Thymus (tissue), 11 donors: ENCODE measurements at regions not wholly inside any gene's neighbourhood (a gene's known extent, or its start where the extent isn't known, plus 50 kb on each side); places are given as distances from the start of the nearest gene placed in this dataset.

ENCODE experiments used
- DNase-seq, 9 donors: peaks; one replicate each; pipeline ENCODE4 v3.0.0-alpha.2; 2013; ENCODE audit warnings: low spot score in 9 of 9, low read depth in 6 of 9, missing footprints in 1 of 9
- H3K27ac ChIP-seq, 2 donors: one replicate each; pipeline ENCODE4 v1.5.1; 2013; ENCODE audit warnings: control low read depth in 1 of 2, low read depth in 1 of 2, low read length in 1 of 2, mild to moderate bottlenecking in 1 of 2, moderate library complexity in 1 of 2
- H3K27me3 ChIP-seq, 2 donors: one replicate each; pipeline ENCODE4 v1.5.1; 2013; ENCODE audit warnings: low read length in 1 of 2; ENCODE audit not compliant: control insufficient read depth in 2 of 2, insufficient read depth in 1 of 2
- H3K36me3 ChIP-seq, 2 donors: one replicate each; pipeline ENCODE4 v1.5.1; 2013; ENCODE audit warnings: low read length in 1 of 2, mild to moderate bottlenecking in 1 of 2, moderate library complexity in 1 of 2; ENCODE audit not compliant: control insufficient read depth in 2 of 2, insufficient read depth in 2 of 2
- H3K4me1 ChIP-seq, 2 donors: one replicate each; pipeline ENCODE4 v1.5.1; 2013; ENCODE audit warnings: low read length in 2 of 2; ENCODE audit not compliant: control insufficient read depth in 2 of 2, insufficient read depth in 2 of 2
- H3K4me3 ChIP-seq, 2 donors: one replicate each; pipeline ENCODE4 v1.5.1; 2013; ENCODE audit warnings: low read length in 2 of 2, control low read depth in 1 of 2, mild to moderate bottlenecking in 1 of 2
- H3K9me3 ChIP-seq, 2 donors: one replicate each; pipeline ENCODE4 v1.5.1; 2013; ENCODE audit warnings: low read length in 1 of 2, mild to moderate bottlenecking in 1 of 2; ENCODE audit not compliant: control insufficient read depth in 2 of 2, insufficient read depth in 1 of 2
- WGBS: extraction: QIAGEN DNeasy Blood & Tissue Kit; methylation state at CpG from one replicate; pipeline ENCODE4 v1.1.7; 2013; 5-methylcytosine and 5-hydroxymethylcytosine counted together
- donor health status: healthy.

- no peak overlapping the region for H3K4me3 ChIP-seq
- H3K9me3 ChIP-seq, result no peaks in the 10 kb centered on the region
- H3K36me3 ChIP-seq, result no peaks in the 10 kb centered on the region
- no peak for DNase-seq
- H3K4me1 ChIP-seq, result no peaks in the 10 kb centered on the region
- H3K27me3 ChIP-seq, result no peaks in the 10 kb centered on the region
- no peak overlapping the region for H3K27ac ChIP-seq
- 97% methylated on average over 4 of the region's 4 CpGs for WGBS
These were observed 61.5 kb upstream of the MAGEB2 start for GRCh38 chrX:30153881-30154260.

GRCh38 chrX:30156009-30156408 is 59.4 kb upstream of the MAGEB2 start:
- Histone ChIP-seq H3K4me1 (no peaks in the 10 kb centered on the region), H3K4me3 (no peak overlapping the region), H3K36me3 (no peaks in the 10 kb centered on the region), H3K9me3 (no peaks in the 10 kb centered on the region), H3K27me3 (no peaks in the 10 kb centered on the region), H3K27ac (no peak overlapping the region)
- DNase-seq, result no peak
- WGBS, result 84% methylated on average over 2 of the region's 2 CpGs

- DNase-seq, result no peak
- H3K4me3 ChIP-seq, result no peak overlapping the region
- H3K4me1 ChIP-seq, result no peaks in the 10 kb centered on the region
- H3K36me3 ChIP-seq, result no peaks in the 10 kb centered on the region
- H3K27me3 ChIP-seq, result no peaks in the 10 kb centered on the region
- no peak overlapping the region for H3K27ac ChIP-seq
- no peaks in the 10 kb centered on the region for H3K9me3 ChIP-seq
- 90% methylated on average over 4 of the region's 4 CpGs for WGBS
These were observed 58.3 kb upstream of the MAGEB2 start for GRCh38 chrX:30156880-30157560.

GRCh38 chrX:30161043-30161442 is 54.3 kb upstream of the MAGEB2 start:
- Histone ChIP-seq H3K27ac (no peak overlapping the region), H3K9me3 (no peaks in the 10 kb centered on the region), H3K4me3 (no peak overlapping the region), H3K36me3 (no peaks in the 10 kb centered on the region), H3K4me1 (no peaks in the 10 kb centered on the region), H3K27me3 (no peaks in the 10 kb centered on the region)
- WGBS, result 9% methylated on average over 3 of the region's 3 CpGs
- DNase-seq, result no peak
